Tibial artery (tissue), 4 donors: ENCODE measurements at regions not wholly inside any gene's neighbourhood (a gene's known extent, or its start where the extent isn't known, plus 50 kb on each side); places are given as distances from the start of the nearest gene placed in this dataset.

Source experiments
- DNase-seq, 2 donors: peaks; one replicate each; pipeline ENCODE4 v3.0.0-alpha.2; 2019
- H3K27ac ChIP-seq, 2 donors: fragments of 200-600 bp; sonication (generic) in 1 of 2; 1 replicate in 1 of 2; 2 replicates in 1 of 2; pipeline ENCODE4 v1.5.1; 2018 to 2019; ENCODE audit warnings: mild to moderate bottlenecking in 1 of 2
- H3K27me3 ChIP-seq, 2 donors: fragments of 200-600 bp; sonication (generic) in 1 of 2; one replicate each; pipeline versions ENCODE4 v1.5.1 to v1.6.0; 2016 to 2019
- H3K36me3 ChIP-seq, 3 donors: fragments of 200-600 bp; sonication (generic) in 2 of 3; one replicate each; pipeline ENCODE4 v1.5.1; 2016 to 2019; ENCODE audit warnings: mild to moderate bottlenecking in 2 of 3
- H3K4me1 ChIP-seq, 4 donors: fragments of 200-600 bp; sonication (generic) in 2 of 4; 1 replicate in 3 of 4; 2 replicates in 1 of 4; pipeline ENCODE4 v1.5.1; 2016 to 2019
- H3K4me3 ChIP-seq, 2 donors: fragments of 200-600 bp; sonication (generic) in 1 of 2; 1 replicate in 1 of 2; 2 replicates in 1 of 2; pipeline ENCODE4 v1.5.1; 2018 to 2019; ENCODE audit warnings: mild to moderate bottlenecking in 2 of 2
- H3K9me3 ChIP-seq, 3 donors: fragments of 200-600 bp; sonication (generic) in 1 of 3; one replicate each; pipeline ENCODE4 v1.5.1; 2016 to 2019
- intact Hi-C: fragments of 100-400 bp; cut with DNase I; formaldehyde crosslinking; loops from one replicate; pipeline ENCODE4 v1.15.0; 2023; ENCODE audit warnings: low total_unique reads
- TF ChIP-seq, protein P1 (sequence below), 2 experiments: fragments of 200-600 bp in 1 of 2; fragments of 450-650 bp in 1 of 2; IDR thresholded peaks; one replicate each; pipeline ENCODE4 v1.5.1; 2017 to 2019; ENCODE audit warnings: antibody characterized with exemption in 2 of 2, mild to moderate bottlenecking in 1 of 2, moderate library complexity in 1 of 2

DNA sequence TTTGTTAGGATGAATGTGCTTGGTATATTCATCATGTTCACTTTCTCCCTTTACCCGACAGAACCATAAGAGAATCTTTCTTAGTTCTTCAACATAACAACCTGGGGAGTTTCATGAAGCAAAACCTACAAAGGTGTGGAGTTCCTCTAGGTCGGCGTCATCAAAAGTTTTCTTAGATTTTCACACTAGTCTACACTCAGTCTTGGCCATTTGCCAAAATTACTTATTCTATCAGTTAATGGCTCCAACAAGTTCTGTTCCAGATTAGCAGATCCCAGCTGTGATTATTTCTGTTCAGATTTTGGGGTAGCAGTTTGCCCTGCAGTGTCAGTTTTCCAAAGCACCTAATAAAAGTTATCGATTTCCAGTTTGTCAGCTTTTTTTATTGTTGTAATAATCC is 935.8 kb upstream of the RAG2 start:
- Histone ChIP-seq H3K27me3 (no peaks in the 10 kb centered on the region), H3K36me3 (no peaks in the 10 kb centered on the region), H3K27ac (no peak overlapping the region), H3K9me3 (peaks cover 0 to 3% (median 0%) of the 10 kb centered on the region in 3 donors), H3K4me1 (no peaks in the 10 kb centered on the region), H3K4me3 (no peak overlapping the region)
- intact Hi-C loops: no loop called here
- no peak for DNase-seq
- TF ChIP-seq, protein P1, sequence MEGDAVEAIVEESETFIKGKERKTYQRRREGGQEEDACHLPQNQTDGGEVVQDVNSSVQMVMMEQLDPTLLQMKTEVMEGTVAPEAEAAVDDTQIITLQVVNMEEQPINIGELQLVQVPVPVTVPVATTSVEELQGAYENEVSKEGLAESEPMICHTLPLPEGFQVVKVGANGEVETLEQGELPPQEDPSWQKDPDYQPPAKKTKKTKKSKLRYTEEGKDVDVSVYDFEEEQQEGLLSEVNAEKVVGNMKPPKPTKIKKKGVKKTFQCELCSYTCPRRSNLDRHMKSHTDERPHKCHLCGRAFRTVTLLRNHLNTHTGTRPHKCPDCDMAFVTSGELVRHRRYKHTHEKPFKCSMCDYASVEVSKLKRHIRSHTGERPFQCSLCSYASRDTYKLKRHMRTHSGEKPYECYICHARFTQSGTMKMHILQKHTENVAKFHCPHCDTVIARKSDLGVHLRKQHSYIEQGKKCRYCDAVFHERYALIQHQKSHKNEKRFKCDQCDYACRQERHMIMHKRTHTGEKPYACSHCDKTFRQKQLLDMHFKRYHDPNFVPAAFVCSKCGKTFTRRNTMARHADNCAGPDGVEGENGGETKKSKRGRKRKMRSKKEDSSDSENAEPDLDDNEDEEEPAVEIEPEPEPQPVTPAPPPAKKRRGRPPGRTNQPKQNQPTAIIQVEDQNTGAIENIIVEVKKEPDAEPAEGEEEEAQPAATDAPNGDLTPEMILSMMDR (IDR thresholded peaks at IDR 0.05): no peak

DNA sequence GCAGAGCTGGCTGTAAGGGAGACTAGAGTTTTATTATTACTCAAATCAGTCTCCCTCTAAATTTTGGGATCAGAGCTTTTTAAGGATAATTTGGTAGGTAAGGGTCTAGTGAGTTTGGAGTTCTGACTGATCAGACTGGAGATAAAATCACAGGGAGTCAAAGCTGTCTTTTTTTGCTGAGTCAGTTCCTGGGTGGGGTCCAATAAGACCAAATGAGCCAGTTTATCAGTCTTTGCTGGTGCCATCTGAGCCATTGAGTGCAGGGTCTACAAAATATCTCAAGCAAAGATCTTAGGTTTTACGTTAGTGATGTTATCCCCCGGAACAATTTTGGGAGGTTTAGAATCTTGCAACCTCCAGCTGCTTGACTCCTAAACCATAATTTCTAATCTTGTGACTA is 935.1 kb upstream of the RAG2 start:
- H3K36me3 ChIP-seq: no peaks in the 10 kb centered on the region
- TF ChIP-seq, protein P1 (IDR thresholded peaks at IDR 0.05): no peak
- no peak overlapping the region for H3K27ac ChIP-seq
- H3K9me3 ChIP-seq: peaks cover 0 to 4% (median 0%) of the 10 kb centered on the region in 3 donors
- intact Hi-C loops: no loop called here
- H3K4me3 ChIP-seq: no peak overlapping the region
- H3K4me1 ChIP-seq: no peaks in the 10 kb centered on the region
- no peaks in the 10 kb centered on the region for H3K27me3 ChIP-seq
- DNase-seq: no peak

DNA sequence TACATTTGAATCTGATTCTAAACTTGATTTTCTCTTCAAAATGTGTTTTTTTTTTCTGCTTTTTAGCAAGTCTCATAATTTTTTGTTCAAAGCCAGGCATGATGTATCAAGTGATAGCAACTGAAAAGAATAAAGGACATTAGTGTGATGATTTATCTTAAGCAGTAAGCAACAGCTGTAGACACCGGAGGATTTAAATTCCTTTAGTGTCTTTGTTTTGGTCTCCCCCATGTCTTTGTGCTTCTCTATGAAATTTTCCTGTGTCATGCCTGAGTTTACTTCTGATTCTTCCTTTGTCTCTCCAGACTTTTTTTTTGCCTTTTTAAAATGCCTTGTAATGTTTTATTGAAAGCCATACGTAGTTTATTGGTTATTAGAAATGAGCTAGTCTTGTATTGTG is 934.2 kb upstream of the RAG2 start:
- no peak overlapping the region for H3K27ac ChIP-seq
- peaks cover 0 to 4% (median 0%) of the 10 kb centered on the region in 3 donors for H3K9me3 ChIP-seq
- intact Hi-C loops: no loop called here
- no peaks in the 10 kb centered on the region for H3K4me1 ChIP-seq
- DNase-seq: no peak
- H3K27me3 ChIP-seq: no peaks in the 10 kb centered on the region
- H3K36me3 ChIP-seq: no peaks in the 10 kb centered on the region
- TF ChIP-seq, protein P1 (IDR thresholded peaks at IDR 0.05): no peak
- H3K4me3 ChIP-seq: no peak overlapping the region

DNA sequence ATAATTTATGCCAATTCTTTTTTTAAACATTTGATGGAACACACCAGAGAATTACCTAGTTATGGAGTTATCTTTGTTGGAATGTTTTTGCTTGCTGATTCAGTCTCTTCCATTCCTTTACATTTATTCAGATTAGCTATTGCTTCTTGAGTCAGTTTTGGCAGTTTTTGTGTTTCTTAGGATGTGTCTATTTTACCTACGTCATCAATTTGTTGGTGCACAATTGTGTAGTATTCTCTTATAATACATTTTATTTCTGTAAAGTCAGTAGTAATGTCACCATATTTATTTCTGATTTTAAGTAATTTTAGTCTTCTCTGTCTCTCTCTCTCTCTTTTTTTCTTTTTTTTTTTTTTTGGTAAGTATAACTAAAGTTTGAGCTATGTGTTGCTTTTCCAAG is 929.5 kb upstream of the RAG2 start:
- DNase-seq: no peak
- Histone ChIP-seq H3K9me3 (peaks cover 0 to 4% (median 0%) of the 10 kb centered on the region in 3 donors), H3K4me3 (no peak overlapping the region), H3K27me3 (no peaks in the 10 kb centered on the region), H3K27ac (no peak overlapping the region), H3K4me1 (no peaks in the 10 kb centered on the region), H3K36me3 (no peaks in the 10 kb centered on the region)
- TF ChIP-seq, protein P1 (IDR thresholded peaks at IDR 0.05): no peak
- intact Hi-C loops: no loop called here

DNA sequence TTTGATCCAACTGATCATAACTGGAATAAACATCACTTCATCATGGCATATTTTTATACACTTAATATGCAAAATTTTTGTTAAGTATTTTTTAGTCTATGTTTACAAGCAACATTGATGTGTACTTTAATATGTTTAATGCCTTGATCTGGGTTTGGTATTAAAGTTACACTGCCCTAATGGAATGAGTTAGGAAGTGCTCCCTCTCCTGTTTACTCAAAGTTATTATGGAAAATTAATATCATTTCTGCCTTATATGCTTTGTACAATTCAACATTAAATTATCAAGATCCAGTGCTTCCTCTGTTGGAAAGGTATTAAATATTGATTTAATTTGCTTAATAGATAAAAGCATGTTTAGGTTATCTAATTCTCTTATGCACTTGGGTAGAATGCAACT is 927.3 kb upstream of the RAG2 start:
- DNase-seq: no peak
- no peak overlapping the region for H3K27ac ChIP-seq
- H3K27me3 ChIP-seq: no peaks in the 10 kb centered on the region
- H3K36me3 ChIP-seq: no peaks in the 10 kb centered on the region
- intact Hi-C loops: no loop called here
- H3K4me1 ChIP-seq: no peaks in the 10 kb centered on the region
- H3K9me3 ChIP-seq: peaks cover 0 to 4% (median 0%) of the 10 kb centered on the region in 3 donors
- no peak overlapping the region for H3K4me3 ChIP-seq
- TF ChIP-seq, protein P1 (IDR thresholded peaks at IDR 0.05): no peak

DNA sequence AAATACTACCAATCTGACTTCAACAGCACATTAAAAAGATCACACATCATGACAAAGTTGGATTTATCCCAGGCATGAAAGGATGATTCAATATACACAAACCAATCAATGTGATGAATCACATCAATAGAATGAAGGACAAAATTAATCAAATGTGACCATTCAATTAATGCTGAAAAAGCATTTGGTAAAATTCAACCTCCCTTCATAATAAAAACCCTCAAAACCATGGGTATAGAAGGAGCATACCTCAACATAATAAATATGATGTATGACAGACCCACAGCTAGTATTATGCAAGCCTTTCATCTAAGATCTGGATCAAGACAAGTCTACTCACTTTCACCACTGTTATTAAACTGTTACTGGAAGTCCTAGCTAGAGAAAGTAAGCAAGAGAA is 921.7 kb upstream of the RAG2 start:
- no peak for DNase-seq

More for the DNA sequence above, 921.7 kb upstream of the RAG2 start:
- intact Hi-C loops: no loop called here
- Histone ChIP-seq H3K4me3 (no peak overlapping the region), H3K27ac (no peak overlapping the region), H3K36me3 (no peaks in the 10 kb centered on the region), H3K27me3 (no peaks in the 10 kb centered on the region), H3K9me3 (no peaks in the 10 kb centered on the region), H3K4me1 (no peaks in the 10 kb centered on the region)
- TF ChIP-seq, protein P1 (IDR thresholded peaks at IDR 0.05): no peak
